ENCODE measurements at regions not wholly inside any gene's neighbourhood (a gene's known extent, or its start where the extent isn't known, plus 50 kb on each side); places are given as distances from the start of the nearest gene placed in this dataset.

DNA sequence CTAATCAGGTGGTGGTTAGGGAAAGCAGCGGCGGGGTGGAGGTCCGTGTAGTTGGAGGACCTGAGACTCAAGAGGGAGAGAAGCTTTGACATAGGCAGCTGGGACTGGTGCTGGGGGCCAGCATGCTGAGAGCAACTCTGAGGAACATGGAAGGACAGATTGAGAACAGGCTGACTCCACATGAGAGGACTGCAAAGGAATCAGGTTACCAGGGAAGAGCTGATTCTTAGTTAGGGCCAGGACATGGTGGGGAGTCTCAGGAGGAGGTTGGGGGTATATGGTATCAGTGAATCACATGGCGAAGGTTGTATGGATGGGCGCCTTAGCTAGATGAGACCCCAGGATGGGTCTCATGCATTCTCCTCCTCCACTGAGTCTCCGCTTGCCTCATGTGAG lies 264.0 kb upstream of the BOD1L1 start:
- no peak overlapping the region for H3K27ac Mint-ChIP-seq
- Histone ChIP-seq H3K4me1 (ENCODE audit: control insufficient read depth, insufficient read depth, low read length) (peaks cover 2% of the 10 kb centered on the region), H3K4me3 (ENCODE audit: low read length) (no peak overlapping the region), H3K9me3 (ENCODE audit: control insufficient read depth, low read length) (no peaks in the 10 kb centered on the region), H3K27me3 (ENCODE audit: control insufficient read depth, insufficient read depth, low read length, poor library complexity, severe bottlenecking) (peaks cover 14% of the 10 kb centered on the region), H3K27ac (ENCODE audit: low read depth, low read length) (no peak overlapping the region), H3K9ac (ENCODE audit: extremely low read depth, low read length, poor library complexity, severe bottlenecking) (no peak overlapping the region), H3K36me3 (ENCODE audit: control insufficient read depth, insufficient read depth, low read length) (no peaks in the 10 kb centered on the region)
- DNase-seq, result no peak
- no peaks in the 10 kb centered on the region for H3K9me3 Mint-ChIP-seq
- no peaks in the 10 kb centered on the region for H3K27me3 Mint-ChIP-seq (ENCODE audit: insufficient read depth)
- H3K4me3 Mint-ChIP-seq, result no peak overlapping the region
- TF ChIP-seq, protein P1, sequence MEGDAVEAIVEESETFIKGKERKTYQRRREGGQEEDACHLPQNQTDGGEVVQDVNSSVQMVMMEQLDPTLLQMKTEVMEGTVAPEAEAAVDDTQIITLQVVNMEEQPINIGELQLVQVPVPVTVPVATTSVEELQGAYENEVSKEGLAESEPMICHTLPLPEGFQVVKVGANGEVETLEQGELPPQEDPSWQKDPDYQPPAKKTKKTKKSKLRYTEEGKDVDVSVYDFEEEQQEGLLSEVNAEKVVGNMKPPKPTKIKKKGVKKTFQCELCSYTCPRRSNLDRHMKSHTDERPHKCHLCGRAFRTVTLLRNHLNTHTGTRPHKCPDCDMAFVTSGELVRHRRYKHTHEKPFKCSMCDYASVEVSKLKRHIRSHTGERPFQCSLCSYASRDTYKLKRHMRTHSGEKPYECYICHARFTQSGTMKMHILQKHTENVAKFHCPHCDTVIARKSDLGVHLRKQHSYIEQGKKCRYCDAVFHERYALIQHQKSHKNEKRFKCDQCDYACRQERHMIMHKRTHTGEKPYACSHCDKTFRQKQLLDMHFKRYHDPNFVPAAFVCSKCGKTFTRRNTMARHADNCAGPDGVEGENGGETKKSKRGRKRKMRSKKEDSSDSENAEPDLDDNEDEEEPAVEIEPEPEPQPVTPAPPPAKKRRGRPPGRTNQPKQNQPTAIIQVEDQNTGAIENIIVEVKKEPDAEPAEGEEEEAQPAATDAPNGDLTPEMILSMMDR (conservative IDR thresholded peaks at IDR 0.05), result no peak
- H3K36me3 Mint-ChIP-seq (ENCODE audit: low read depth), result no peaks in the 10 kb centered on the region
- H3K4me1 Mint-ChIP-seq, result peaks cover 13% of the 10 kb centered on the region
- 83 to 87% methylated on average over 3 to 6 of the region's 6 CpGs for WGBS, 2 experiments (ENCODE audit: insufficient coverage in 1 of 2, insufficient read length in 1 of 2)

DNA sequence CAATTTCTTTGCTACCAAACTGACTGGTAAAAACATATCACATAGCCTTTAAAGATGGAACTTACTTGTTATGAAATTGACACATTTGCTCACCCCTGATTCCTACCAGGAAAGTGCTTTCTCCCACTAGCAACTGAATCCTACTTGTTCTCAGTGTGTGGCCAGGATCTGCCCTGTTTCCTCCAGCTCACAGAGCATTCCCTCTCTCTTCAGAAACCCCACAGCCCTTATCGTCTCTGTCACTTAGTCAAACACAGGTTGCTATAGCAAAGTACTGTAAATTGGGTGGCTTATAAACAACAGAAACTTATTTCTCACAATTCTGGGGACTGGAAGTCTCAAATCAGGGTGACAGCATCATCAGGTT lies 265.2 kb upstream of the BOD1L1 start:
- no peak overlapping the region for H3K9ac ChIP-seq (ENCODE audit: extremely low read depth, low read length, poor library complexity, severe bottlenecking)

DNA sequence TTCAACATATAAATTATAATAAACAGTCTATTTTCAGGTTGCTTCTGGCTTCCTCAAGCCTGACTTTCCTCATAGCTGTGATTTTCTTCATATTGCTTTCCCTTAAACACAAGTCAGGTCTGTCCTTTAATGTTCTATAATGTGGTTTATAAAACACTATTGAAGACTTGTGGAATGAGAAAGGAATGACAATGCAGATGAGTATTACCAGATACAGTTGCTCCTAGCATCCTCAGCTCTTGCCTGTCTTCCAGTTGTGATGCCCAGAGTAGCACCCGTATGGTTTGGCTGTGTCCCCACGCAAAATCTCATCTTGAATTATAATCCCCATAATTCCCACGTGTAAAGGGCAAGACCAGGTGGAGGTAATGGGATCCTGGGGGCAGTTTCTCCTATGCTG lies 265.7 kb upstream of the BOD1L1 start:
- Mint-ChIP-seq H3K4me3 (no peak overlapping the region), H3K9me3 (no peaks in the 10 kb centered on the region), H3K27ac (no peak overlapping the region), H3K4me1 (peaks cover 12% of the 10 kb centered on the region), H3K36me3 (ENCODE audit: low read depth) (no peaks in the 10 kb centered on the region), H3K27me3 (ENCODE audit: insufficient read depth) (no peaks in the 10 kb centered on the region)
- 95 to 100% methylated on average over 1 to 3 of the region's 3 CpGs for WGBS, 2 experiments (ENCODE audit: insufficient coverage in 1 of 2, insufficient read length in 1 of 2)
- Histone ChIP-seq H3K27ac (ENCODE audit: low read depth, low read length) (no peak overlapping the region), H3K36me3 (ENCODE audit: control insufficient read depth, insufficient read depth, low read length) (no peaks in the 10 kb centered on the region), H3K9ac (ENCODE audit: extremely low read depth, low read length, poor library complexity, severe bottlenecking) (no peak overlapping the region), H3K27me3 (ENCODE audit: control insufficient read depth, insufficient read depth, low read length, poor library complexity, severe bottlenecking) (peaks cover 21% of the 10 kb centered on the region), H3K4me1 (ENCODE audit: control insufficient read depth, insufficient read depth, low read length) (peaks cover 2% of the 10 kb centered on the region), H3K4me3 (ENCODE audit: low read length) (no peak overlapping the region), H3K9me3 (ENCODE audit: control insufficient read depth, low read length) (no peaks in the 10 kb centered on the region)
- no peak for DNase-seq
- TF ChIP-seq, protein P1 (conservative IDR thresholded peaks at IDR 0.05), result no peak

More for the DNA sequence above, 265.2 kb upstream of the BOD1L1 start:
- Histone ChIP-seq H3K4me1 (ENCODE audit: control insufficient read depth, insufficient read depth, low read length) (peaks cover 2% of the 10 kb centered on the region), H3K9me3 (ENCODE audit: control insufficient read depth, low read length) (no peaks in the 10 kb centered on the region), H3K4me3 (ENCODE audit: low read length) (no peak overlapping the region), H3K36me3 (ENCODE audit: control insufficient read depth, insufficient read depth, low read length) (no peaks in the 10 kb centered on the region), H3K27me3 (ENCODE audit: control insufficient read depth, insufficient read depth, low read length, poor library complexity, severe bottlenecking) (peaks cover 16% of the 10 kb centered on the region), H3K27ac (ENCODE audit: low read depth, low read length) (no peak overlapping the region)
- Mint-ChIP-seq H3K27me3 (ENCODE audit: insufficient read depth) (no peaks in the 10 kb centered on the region), H3K4me3 (no peak overlapping the region), H3K4me1 (peaks cover 12% of the 10 kb centered on the region), H3K27ac (no peak overlapping the region), H3K36me3 (ENCODE audit: low read depth) (no peaks in the 10 kb centered on the region), H3K9me3 (no peaks in the 10 kb centered on the region)
- no peak for DNase-seq
- TF ChIP-seq, protein P1 (conservative IDR thresholded peaks at IDR 0.05), result no peak
- 83% methylated on average over 1 of the region's 1 CpG; no CpG with 5 or more reads in 1 of the 2 experiments for WGBS, 2 experiments (ENCODE audit: insufficient coverage in 1 of 2, insufficient read length in 1 of 2)
